SK-N-SH (cell line): ENCODE measurements at regions not wholly inside any gene's neighbourhood (a gene's known extent, or its start where the extent isn't known, plus 50 kb on each side); places are given as distances from the start of the nearest gene placed in this dataset.

Experiments used
- CTCF ChIA-PET: fragments of 300-600, 350-600 bp; formaldehyde crosslinking; extraction: SDS; loops from one replicate; lab custom pipeline; 2021; lab: Yijun Ruan, JAX
- POLR2A ChIA-PET: fragments of 350-600 bp; sonication (Branson Sonifier 250); formaldehyde crosslinking; extraction: SDS; loops from one replicate; lab custom pipeline; 2020; ENCODE audit warnings: antibody characterized with exemption, inconsistent platforms; lab: Yijun Ruan, JAX
- DNase-seq: peaks from one replicate; pipeline ENCODE4 v3.0.0; 2012
- H2AFZ ChIP-seq: fragments of 200-600 bp; sonication (generic); 2 replicates; pipeline ENCODE4 v1.8.1; 2016; ENCODE audit warnings: antibody characterized with exemption, mild to moderate bottlenecking, low read depth
- H3F3A ChIP-seq: fragments of 200-600 bp; sonication (generic); replicated peaks from 2 replicates; pipeline ENCODE3; 2016; ENCODE audit warnings: antibody characterized with exemption, mild to moderate bottlenecking; ENCODE audit not compliant: insufficient read depth
- H3K27ac ChIP-seq, 2 experiments: fragments of 200-500 bp in 1 of 2; fragments of 200-600 bp in 1 of 2; sonication (Bioruptor generic) in 1 of 2; sonication (generic), shearing (Covaris generic) in 1 of 2; 2 replicates each; pipeline versions ENCODE4 v1.5.1 to v1.6.1; 2014 to 2016; ENCODE audit warnings: low read depth in 2 of 2, inconsistent platforms in 1 of 2, low read length in 1 of 2, mild to moderate bottlenecking in 1 of 2, mixed read lengths in 1 of 2
- H3K27me3 ChIP-seq: fragments of 200-600 bp; sonication (generic), shearing (Covaris generic); 2 replicates; pipeline ENCODE4 v1.6.1; 2016; ENCODE audit warnings: mixed run types; ENCODE audit not compliant: insufficient read depth
- H3K36me3 ChIP-seq, 2 experiments: fragments of 200-500 bp in 1 of 2; fragments of 200-600 bp in 1 of 2; sonication (Bioruptor generic) in 1 of 2; sonication (generic) in 1 of 2; replicated peaks in 1 of 2; 2 replicates each; pipeline versions ENCODE3 to v1.5.1; 2014 to 2016; ENCODE audit warnings: low read length in 1 of 2, mild to moderate bottlenecking in 1 of 2; ENCODE audit not compliant: insufficient read depth in 2 of 2, control insufficient read depth in 1 of 2
- H3K4me1 ChIP-seq, 2 experiments: fragments of 200-500 bp in 1 of 2; fragments of 200-600 bp in 1 of 2; sonication (Bioruptor generic) in 1 of 2; sonication (generic), shearing (Covaris generic) in 1 of 2; 2 replicates each; pipeline versions ENCODE4 v1.5.1 to v1.6.1; 2014 to 2016; ENCODE audit warnings: low read depth in 1 of 2, low read length in 1 of 2, mixed run types in 1 of 2; ENCODE audit not compliant: insufficient read depth in 2 of 2, control insufficient read depth in 1 of 2
- H3K4me2 ChIP-seq: fragments of 200-600 bp; sonication (generic), shearing (Covaris generic); 2 replicates; pipeline ENCODE4 v1.6.1; 2017; ENCODE audit warnings: mixed run types
- H3K4me3 ChIP-seq, 2 experiments: fragments of 200-500 bp in 1 of 2; fragments of 200-600 bp in 1 of 2; sonication (Bioruptor generic) in 1 of 2; sonication (generic), shearing (Covaris generic) in 1 of 2; 2 replicates each; pipeline versions ENCODE4 v1.5.1 to v1.8.1; 2014 to 2016; ENCODE audit warnings: low read depth in 2 of 2, inconsistent platforms in 1 of 2, low read length in 1 of 2, mild to moderate bottlenecking in 1 of 2, mixed read lengths in 1 of 2, moderate library complexity in 1 of 2
- H3K79me2 ChIP-seq: fragments of 200-600 bp; sonication (generic); 2 replicates; pipeline ENCODE4 v1.8.1; 2017; ENCODE audit warnings: mild to moderate bottlenecking; ENCODE audit not compliant: insufficient read depth
- H3K9ac ChIP-seq: fragments of 200-600 bp; sonication (generic); 2 replicates; pipeline ENCODE4 v1.6.1; 2017; ENCODE audit warnings: mixed run types
- H3K9me2 ChIP-seq: fragments of 200-600 bp; sonication (generic); 2 replicates; pipeline ENCODE4 v1.6.1; 2017; ENCODE audit warnings: mixed run types
- H3K9me3 ChIP-seq: fragments of 200-600 bp; sonication (generic); 2 replicates; pipeline ENCODE4 v1.6.1; 2017; ENCODE audit warnings: mixed run types, mild to moderate bottlenecking, moderate library complexity
- H4K20me1 ChIP-seq: fragments of 200-600 bp; sonication (generic); 2 replicates; pipeline ENCODE4 v1.6.1; 2017; ENCODE audit warnings: mild to moderate bottlenecking, mixed run types; ENCODE audit not compliant: insufficient read depth
- CHD2 ChIP-seq: fragments of 150-350 bp; IDR thresholded peaks from 2 replicates; pipeline ENCODE4 v1.6.1; 2018; ENCODE audit warnings: low read length; ENCODE audit not compliant: partially characterized antibody
- EZH2phosphoT487 ChIP-seq: fragments of 200-600 bp; sonication (generic); IDR thresholded peaks from 2 replicates; pipeline ENCODE4 v1.6.1; 2017; ENCODE audit warnings: low read depth, mixed run types, mild to moderate bottlenecking, antibody characterized with exemption, moderate library complexity, borderline replicate concordance
- GABPA ChIP-seq: IDR thresholded peaks from 2 replicates; pipeline ENCODE4 v1.4.0; 2012; ENCODE audit warnings: low read depth, mild to moderate bottlenecking
- GATA2 ChIP-seq: sonication (generic); formaldehyde crosslinking; IDR thresholded peaks from 2 replicates; pipeline ENCODE4 v1.5.0; 2020; ENCODE audit warnings: mild to moderate bottlenecking, missing genetic modification reagents
- MEF2A ChIP-seq: IDR thresholded peaks from 2 replicates; pipeline ENCODE4 v1.4.0; 2012; ENCODE audit warnings: low read depth, borderline replicate concordance
- NFIC ChIP-seq: IDR thresholded peaks from 2 replicates; pipeline ENCODE4 v1.4.0; 2012; ENCODE audit warnings: borderline replicate concordance
- NRF1 ChIP-seq: IDR thresholded peaks from 2 replicates; pipeline ENCODE4 v1.6.1; 2012; ENCODE audit warnings: low read depth, mild to moderate bottlenecking, low read length
- RXRA ChIP-seq: IDR thresholded peaks from 2 replicates; pipeline ENCODE4 v1.4.0; 2012; ENCODE audit warnings: low read depth, mild to moderate bottlenecking, borderline replicate concordance
- SIN3A ChIP-seq: IDR thresholded peaks from 2 replicates; pipeline ENCODE4 v1.6.1; 2012; ENCODE audit warnings: low read depth, mild to moderate bottlenecking, low read length, moderate library complexity, borderline replicate concordance
- TAF1 ChIP-seq: IDR thresholded peaks from 2 replicates; pipeline ENCODE4 v1.6.1; 2012; ENCODE audit warnings: low read depth, mild to moderate bottlenecking, low read length, moderate library complexity, borderline replicate concordance
- TCF12 ChIP-seq: IDR thresholded peaks from 2 replicates; pipeline ENCODE4 v1.4.0; 2012
- WGBS: methylation state at CpG from one replicate; pipeline ENCODE4 v1.1.6; 2017; ENCODE audit warnings: low lambda C conversion rate; 5-methylcytosine and 5-hydroxymethylcytosine counted together
- TF ChIP-seq, protein P1 (sequence below): fragments of 150-350 bp; IDR thresholded peaks from 2 replicates; pipeline ENCODE4 v1.6.1; 2017; ENCODE audit warnings: antibody characterized with exemption, low read length, low read depth, borderline replicate concordance
- TF ChIP-seq, protein P2 (sequence below): IDR thresholded peaks from 2 replicates; pipeline ENCODE4 v1.4.0; 2012; ENCODE audit warnings: low read depth, borderline replicate concordance
- TF ChIP-seq, protein P3 (sequence below): IDR thresholded peaks from 2 replicates; pipeline ENCODE4 v1.6.1; 2012; ENCODE audit warnings: mild to moderate bottlenecking, low read depth, low read length, moderate library complexity

GRCh38 chr18:78778651-78779050 is 201.0 kb upstream of the SALL3 start:
- Histone ChIP-seq H3K4me1 (no peaks in the 10 kb centered on the region), H4K20me1 (no peaks in the 10 kb centered on the region), H3K9ac (no peak overlapping the region), H3F3A (no peaks in the 10 kb centered on the region), H3K79me2 (no peaks in the 10 kb centered on the region), H3K4me3 (no peak overlapping the region), H3K27ac (no peak overlapping the region), H2AFZ (no peak overlapping the region), H3K4me2 (no peak overlapping the region), H3K36me3 (no peaks in the 10 kb centered on the region), H3K27me3 (peaks cover 33% of the 10 kb centered on the region), H3K9me3 (no peaks in the 10 kb centered on the region), H3K9me2 (no peaks in the 10 kb centered on the region)
- CTCF ChIA-PET: no interaction called here
- TF ChIP-seq TCF12: no peak
- POLR2A ChIA-PET: no interaction called here
- DNase-seq: no peak
- 41% methylated on average over 15 of the region's 15 CpGs for WGBS

- Histone ChIP-seq H3K27ac (no peak overlapping the region), H3K9me2 (no peaks in the 10 kb centered on the region), H3K27me3 (peaks cover 33% of the 10 kb centered on the region), H3K4me2 (no peak overlapping the region), H3F3A (no peaks in the 10 kb centered on the region), H2AFZ (no peak overlapping the region), H3K4me1 (no peaks in the 10 kb centered on the region), H3K9ac (no peak overlapping the region), H3K36me3 (no peaks in the 10 kb centered on the region), H3K9me3 (no peaks in the 10 kb centered on the region), H3K4me3 (no peak overlapping the region), H3K79me2 (no peaks in the 10 kb centered on the region), H4K20me1 (no peaks in the 10 kb centered on the region)
- no peak for DNase-seq
- 10% methylated on average over 18 of the region's 29 CpGs for WGBS
- ChIA-PET POLR2A (no interaction called here), CTCF (no interaction called here)
- no peak for TF ChIP-seq GABPA
Measured at GRCh38 chr18:78779996-78780718, 199.5 kb upstream of the SALL3 start.

DNA sequence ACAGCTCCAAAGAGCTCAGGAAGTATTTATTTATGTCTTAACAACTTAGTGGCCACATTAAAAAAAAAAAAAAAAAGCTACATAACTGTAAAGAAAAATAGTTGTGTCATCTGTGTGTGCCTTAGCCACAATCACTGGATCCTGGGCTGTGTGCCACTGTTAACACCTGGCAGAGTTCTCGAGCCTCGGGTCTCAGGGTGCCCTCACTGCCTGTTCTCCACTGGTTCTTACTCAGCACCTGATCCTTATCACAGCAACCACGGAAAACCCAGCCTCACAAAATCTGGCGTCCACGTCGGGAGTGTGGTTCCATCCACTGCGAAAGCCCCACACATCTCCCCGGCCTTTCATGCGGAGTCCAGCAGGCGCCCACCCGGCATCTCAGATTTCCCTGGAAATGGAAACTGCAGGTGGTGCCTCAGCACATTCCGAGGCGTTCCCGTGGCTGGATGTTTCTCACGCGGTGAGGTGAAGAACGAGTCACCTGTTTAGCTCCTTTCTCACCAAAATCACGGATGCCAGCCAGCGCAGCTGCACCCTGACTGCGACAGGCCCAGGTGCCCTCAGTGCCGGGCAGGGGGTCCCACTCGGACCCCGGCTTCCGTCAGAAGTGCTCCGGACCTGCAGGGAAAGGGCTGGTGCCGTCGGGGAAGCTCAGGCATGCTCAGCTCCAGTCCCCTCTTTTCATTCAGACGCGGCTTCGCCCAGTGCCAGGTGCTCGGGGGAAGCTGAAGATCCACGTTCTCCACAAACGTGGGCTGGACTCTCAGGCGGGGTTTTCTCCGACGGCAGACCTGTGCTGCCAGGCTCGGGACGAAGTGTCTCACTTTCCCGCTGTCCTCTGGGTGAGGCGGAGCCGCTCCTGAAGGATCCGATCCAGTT is 198.7 kb upstream of the SALL3 start:
- no peaks in the 10 kb centered on the region for H3K36me3 ChIP-seq
- H3K27me3 ChIP-seq: peaks cover 37% of the 10 kb centered on the region
- no peaks in the 10 kb centered on the region for H3F3A ChIP-seq
- no peaks in the 10 kb centered on the region for H3K9me3 ChIP-seq
- WGBS: 14% methylated on average over 29 of the region's 42 CpGs
- no peak overlapping the region for H3K4me3 ChIP-seq
- H3K9me2 ChIP-seq: no peaks in the 10 kb centered on the region
- H3K4me2 ChIP-seq: no peak overlapping the region
- H3K4me1 ChIP-seq: no peaks in the 10 kb centered on the region
- ChIA-PET POLR2A (no interaction called here), CTCF (no interaction called here)
- no peaks in the 10 kb centered on the region for H4K20me1 ChIP-seq
- no peak overlapping the region for H3K9ac ChIP-seq
- no peaks in the 10 kb centered on the region for H3K79me2 ChIP-seq
- no peak for DNase-seq
- H2AFZ ChIP-seq: no peak overlapping the region
- no peak for TF ChIP-seq GABPA
- TF ChIP-seq SIN3A: no peak
- no peak for TF ChIP-seq CHD2
- TF ChIP-seq, protein P1, sequence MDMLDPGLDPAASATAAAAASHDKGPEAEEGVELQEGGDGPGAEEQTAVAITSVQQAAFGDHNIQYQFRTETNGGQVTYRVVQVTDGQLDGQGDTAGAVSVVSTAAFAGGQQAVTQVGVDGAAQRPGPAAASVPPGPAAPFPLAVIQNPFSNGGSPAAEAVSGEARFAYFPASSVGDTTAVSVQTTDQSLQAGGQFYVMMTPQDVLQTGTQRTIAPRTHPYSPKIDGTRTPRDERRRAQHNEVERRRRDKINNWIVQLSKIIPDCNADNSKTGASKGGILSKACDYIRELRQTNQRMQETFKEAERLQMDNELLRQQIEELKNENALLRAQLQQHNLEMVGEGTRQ: no peak
- TF ChIP-seq MEF2A: no peak
- no peak for TF ChIP-seq TCF12
- no peak for TF ChIP-seq NRF1
- TF ChIP-seq, protein P2, sequence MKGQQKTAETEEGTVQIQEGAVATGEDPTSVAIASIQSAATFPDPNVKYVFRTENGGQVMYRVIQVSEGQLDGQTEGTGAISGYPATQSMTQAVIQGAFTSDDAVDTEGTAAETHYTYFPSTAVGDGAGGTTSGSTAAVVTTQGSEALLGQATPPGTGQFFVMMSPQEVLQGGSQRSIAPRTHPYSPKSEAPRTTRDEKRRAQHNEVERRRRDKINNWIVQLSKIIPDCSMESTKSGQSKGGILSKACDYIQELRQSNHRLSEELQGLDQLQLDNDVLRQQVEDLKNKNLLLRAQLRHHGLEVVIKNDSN: no peak
- TF ChIP-seq, protein P3, sequence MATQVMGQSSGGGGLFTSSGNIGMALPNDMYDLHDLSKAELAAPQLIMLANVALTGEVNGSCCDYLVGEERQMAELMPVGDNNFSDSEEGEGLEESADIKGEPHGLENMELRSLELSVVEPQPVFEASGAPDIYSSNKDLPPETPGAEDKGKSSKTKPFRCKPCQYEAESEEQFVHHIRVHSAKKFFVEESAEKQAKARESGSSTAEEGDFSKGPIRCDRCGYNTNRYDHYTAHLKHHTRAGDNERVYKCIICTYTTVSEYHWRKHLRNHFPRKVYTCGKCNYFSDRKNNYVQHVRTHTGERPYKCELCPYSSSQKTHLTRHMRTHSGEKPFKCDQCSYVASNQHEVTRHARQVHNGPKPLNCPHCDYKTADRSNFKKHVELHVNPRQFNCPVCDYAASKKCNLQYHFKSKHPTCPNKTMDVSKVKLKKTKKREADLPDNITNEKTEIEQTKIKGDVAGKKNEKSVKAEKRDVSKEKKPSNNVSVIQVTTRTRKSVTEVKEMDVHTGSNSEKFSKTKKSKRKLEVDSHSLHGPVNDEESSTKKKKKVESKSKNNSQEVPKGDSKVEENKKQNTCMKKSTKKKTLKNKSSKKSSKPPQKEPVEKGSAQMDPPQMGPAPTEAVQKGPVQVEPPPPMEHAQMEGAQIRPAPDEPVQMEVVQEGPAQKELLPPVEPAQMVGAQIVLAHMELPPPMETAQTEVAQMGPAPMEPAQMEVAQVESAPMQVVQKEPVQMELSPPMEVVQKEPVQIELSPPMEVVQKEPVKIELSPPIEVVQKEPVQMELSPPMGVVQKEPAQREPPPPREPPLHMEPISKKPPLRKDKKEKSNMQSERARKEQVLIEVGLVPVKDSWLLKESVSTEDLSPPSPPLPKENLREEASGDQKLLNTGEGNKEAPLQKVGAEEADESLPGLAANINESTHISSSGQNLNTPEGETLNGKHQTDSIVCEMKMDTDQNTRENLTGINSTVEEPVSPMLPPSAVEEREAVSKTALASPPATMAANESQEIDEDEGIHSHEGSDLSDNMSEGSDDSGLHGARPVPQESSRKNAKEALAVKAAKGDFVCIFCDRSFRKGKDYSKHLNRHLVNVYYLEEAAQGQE: no peak
- TF ChIP-seq NFIC: no peak
- no peak for TF ChIP-seq EZH2phosphoT487
- TF ChIP-seq RXRA: no peak
- no peak for TF ChIP-seq TAF1
- no peak for TF ChIP-seq GATA2
- no peak overlapping the region for H3K27ac ChIP-seq
